ENCODE measurements at regions not wholly inside any gene's neighbourhood (a gene's known extent, or its start where the extent isn't known, plus 50 kb on each side); places are given as distances from the start of the nearest gene placed in this dataset.

DNA sequence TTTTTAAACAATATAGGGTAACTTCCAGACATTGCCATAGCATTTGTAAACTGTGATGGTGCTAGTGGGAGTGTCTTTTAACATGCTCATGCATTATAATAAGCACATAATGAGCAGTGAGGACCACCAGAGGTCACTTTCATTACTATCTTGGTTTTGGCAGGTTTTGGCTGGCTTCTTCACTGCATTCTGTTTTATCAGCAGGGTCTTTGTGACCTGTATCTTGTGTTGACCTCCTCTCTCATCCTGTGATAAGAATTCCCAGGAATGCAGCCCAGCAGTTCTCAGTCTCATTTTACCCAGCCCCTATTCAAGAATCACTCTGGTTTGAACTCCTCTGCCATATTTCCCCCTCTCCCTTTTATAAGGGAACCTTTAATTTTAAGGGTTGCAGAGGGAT is 91.3 kb downstream of the ZNF467 start (continued):
- TF ChIP-seq, protein P1, sequence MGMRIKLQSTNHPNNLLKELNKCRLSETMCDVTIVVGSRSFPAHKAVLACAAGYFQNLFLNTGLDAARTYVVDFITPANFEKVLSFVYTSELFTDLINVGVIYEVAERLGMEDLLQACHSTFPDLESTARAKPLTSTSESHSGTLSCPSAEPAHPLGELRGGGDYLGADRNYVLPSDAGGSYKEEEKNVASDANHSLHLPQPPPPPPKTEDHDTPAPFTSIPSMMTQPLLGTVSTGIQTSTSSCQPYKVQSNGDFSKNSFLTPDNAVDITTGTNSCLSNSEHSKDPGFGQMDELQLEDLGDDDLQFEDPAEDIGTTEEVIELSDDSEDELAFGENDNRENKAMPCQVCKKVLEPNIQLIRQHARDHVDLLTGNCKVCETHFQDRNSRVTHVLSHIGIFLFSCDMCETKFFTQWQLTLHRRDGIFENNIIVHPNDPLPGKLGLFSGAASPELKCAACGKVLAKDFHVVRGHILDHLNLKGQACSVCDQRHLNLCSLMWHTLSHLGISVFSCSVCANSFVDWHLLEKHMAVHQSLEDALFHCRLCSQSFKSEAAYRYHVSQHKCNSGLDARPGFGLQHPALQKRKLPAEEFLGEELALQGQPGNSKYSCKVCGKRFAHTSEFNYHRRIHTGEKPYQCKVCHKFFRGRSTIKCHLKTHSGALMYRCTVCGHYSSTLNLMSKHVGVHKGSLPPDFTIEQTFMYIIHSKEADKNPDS (CRISPR knock-in tag; IDR thresholded peaks at IDR 0.05), result no peak
- no peak for TF ChIP-seq SMC3 (IDR thresholded peaks at IDR 0.05; ENCODE audit: low read length)
- no peak for TF ChIP-seq STAG1 (CRISPR knock-in tag; IDR thresholded peaks at IDR 0.05)
- TF ChIP-seq, protein P2, sequence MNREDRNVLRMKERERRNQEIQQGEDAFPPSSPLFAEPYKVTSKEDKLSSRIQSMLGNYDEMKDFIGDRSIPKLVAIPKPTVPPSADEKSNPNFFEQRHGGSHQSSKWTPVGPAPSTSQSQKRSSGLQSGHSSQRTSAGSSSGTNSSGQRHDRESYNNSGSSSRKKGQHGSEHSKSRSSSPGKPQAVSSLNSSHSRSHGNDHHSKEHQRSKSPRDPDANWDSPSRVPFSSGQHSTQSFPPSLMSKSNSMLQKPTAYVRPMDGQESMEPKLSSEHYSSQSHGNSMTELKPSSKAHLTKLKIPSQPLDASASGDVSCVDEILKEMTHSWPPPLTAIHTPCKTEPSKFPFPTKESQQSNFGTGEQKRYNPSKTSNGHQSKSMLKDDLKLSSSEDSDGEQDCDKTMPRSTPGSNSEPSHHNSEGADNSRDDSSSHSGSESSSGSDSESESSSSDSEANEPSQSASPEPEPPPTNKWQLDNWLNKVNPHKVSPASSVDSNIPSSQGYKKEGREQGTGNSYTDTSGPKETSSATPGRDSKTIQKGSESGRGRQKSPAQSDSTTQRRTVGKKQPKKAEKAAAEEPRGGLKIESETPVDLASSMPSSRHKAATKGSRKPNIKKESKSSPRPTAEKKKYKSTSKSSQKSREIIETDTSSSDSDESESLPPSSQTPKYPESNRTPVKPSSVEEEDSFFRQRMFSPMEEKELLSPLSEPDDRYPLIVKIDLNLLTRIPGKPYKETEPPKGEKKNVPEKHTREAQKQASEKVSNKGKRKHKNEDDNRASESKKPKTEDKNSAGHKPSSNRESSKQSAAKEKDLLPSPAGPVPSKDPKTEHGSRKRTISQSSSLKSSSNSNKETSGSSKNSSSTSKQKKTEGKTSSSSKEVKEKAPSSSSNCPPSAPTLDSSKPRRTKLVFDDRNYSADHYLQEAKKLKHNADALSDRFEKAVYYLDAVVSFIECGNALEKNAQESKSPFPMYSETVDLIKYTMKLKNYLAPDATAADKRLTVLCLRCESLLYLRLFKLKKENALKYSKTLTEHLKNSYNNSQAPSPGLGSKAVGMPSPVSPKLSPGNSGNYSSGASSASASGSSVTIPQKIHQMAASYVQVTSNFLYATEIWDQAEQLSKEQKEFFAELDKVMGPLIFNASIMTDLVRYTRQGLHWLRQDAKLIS (CRISPR knock-in tag; IDR thresholded peaks at IDR 0.05), result no peak
- TF ChIP-seq SAFB2 (CRISPR knock-in tag; IDR thresholded peaks at IDR 0.05; ENCODE audit: borderline replicate concordance, low read depth), result no peak
- TF ChIP-seq ZNF207 (IDR thresholded peaks at IDR 0.05; ENCODE audit: borderline replicate concordance), result no peak

DNA sequence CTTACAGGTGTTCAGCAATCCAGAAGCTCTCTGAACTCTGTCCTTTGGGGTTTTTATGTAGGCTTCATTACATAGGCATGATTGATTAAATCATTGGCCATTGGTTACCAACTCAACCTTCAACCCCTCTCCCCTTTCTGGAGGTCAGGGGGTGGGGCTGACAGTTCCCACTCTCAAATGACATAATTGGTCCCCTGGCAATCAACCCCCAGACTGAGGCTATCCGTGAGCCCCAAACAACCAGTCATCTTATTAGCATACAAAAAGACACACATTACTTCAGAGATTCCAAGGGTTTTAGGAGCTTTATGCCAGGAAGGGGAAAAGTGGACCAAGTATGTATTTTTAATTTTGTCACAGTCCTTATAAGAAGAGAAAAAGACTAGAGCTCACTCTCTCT is 92.1 kb downstream of the ZNF467 start:
- ATAC-seq, result no peak
- CTCF ChIA-PET (ENCODE audit: low intra/inter-chr PET ratio, low total read pairs), result no interaction called here
- no peak overlapping the region for H2AFZ ChIP-seq (ENCODE audit: low read length)

More for the DNA sequence above, 92.1 kb downstream of the ZNF467 start:
- no peaks in the 10 kb centered on the region for H3K79me2 ChIP-seq (ENCODE audit: insufficient read depth, low read length)
- H4K20me1 ChIP-seq (ENCODE audit: insufficient read depth, low read length), result no peaks in the 10 kb centered on the region
- 38% methylated on average over 1 of the region's 1 CpG for WGBS (ENCODE audit: low lambda C conversion rate)
- BruUV-seq (replicated peaks), result no TSS peak
- TF ChIP-seq U2AF1 (optimal IDR thresholded peaks at IDR 0.05; ENCODE audit: low read depth, low read length) (no peak), KAT2B (IDR thresholded peaks at IDR 0.05; ENCODE audit: borderline replicate concordance, low read depth, low read length) (no peak), SMAD1 (CRISPR knock-in tag; IDR thresholded peaks at IDR 0.05; ENCODE audit: borderline replicate concordance, low read depth) (no peak), ARNT2 (CRISPR knock-in tag; IDR thresholded peaks at IDR 0.05; ENCODE audit: low read depth) (no peak)
- TF ChIP-seq, protein P3, sequence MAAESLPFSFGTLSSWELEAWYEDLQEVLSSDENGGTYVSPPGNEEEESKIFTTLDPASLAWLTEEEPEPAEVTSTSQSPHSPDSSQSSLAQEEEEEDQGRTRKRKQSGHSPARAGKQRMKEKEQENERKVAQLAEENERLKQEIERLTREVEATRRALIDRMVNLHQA (CRISPR knock-in tag; IDR thresholded peaks at IDR 0.05), result no peak
- H3K9me3 ChIP-seq (ENCODE audit: low read length), result no peaks in the 10 kb centered on the region
- H3K4me1 ChIP-seq (ENCODE audit: insufficient read depth, low read length), result no peaks in the 10 kb centered on the region
- no peaks in the 10 kb centered on the region; a peak in 1 of 5 replicates for H3K27me3 ChIP-seq (ENCODE audit: control insufficient read depth in 1 of 2, insufficient read depth in 2 of 2, low read length in 2 of 2)
- DNase-seq (ENCODE audit: low spot score) (no peak), FAIRE-seq (no peak)
- intact Hi-C loops (cut with micrococcal nuclease; ENCODE audit: unreplicated experiment), result no loop called here
- no peaks in the 10 kb centered on the region for H3K36me3 ChIP-seq (replicated peaks in 1 of 2; ENCODE audit: control insufficient read depth in 1 of 2, insufficient read depth in 2 of 2, low read length in 2 of 2)
- H3K9ac ChIP-seq (ENCODE audit: insufficient read depth, low read depth, low read length), result no peak overlapping the region
- H3K27ac ChIP-seq (ENCODE audit: extremely low read length, insufficient read depth, low read length), result no peak overlapping the region
- no peak overlapping the region for H3K4me2 ChIP-seq (ENCODE audit: low read depth, low read length)
- H3K4me3 ChIP-seq (replicated peaks in 1 of 3; ENCODE audit: insufficient read depth in 1 of 3, low read depth in 2 of 3, low read length in 3 of 3), result no peak overlapping the region
- POLR2A ChIA-PET, result no interaction called here
- in situ Hi-C loops (cut with HindIII; ENCODE audit: extremely low pct_ligation_motif_present, low pct_unique_long_range_greater_than_20kb), result no loop called here

All from HepG2 (cell line).